IPS-18a (cell line): ENCODE measurements at regions not wholly inside any gene's neighbourhood (a gene's known extent, or its start where the extent isn't known, plus 50 kb on each side); places are given as distances from the start of the nearest gene placed in this dataset.

ENCODE experiments used
- H3K27ac ChIP-seq: one replicate; pipeline ENCODE4 v1.5.1; 2013; ENCODE audit warnings: low read length
- H3K27me3 ChIP-seq: one replicate; pipeline ENCODE4 v1.6.1; 2013; ENCODE audit warnings: mild to moderate bottlenecking, low read length; ENCODE audit not compliant: control insufficient read depth, insufficient read depth
- H3K36me3 ChIP-seq: one replicate; pipeline ENCODE4 v1.6.1; 2013; ENCODE audit warnings: low read depth, low read length; ENCODE audit not compliant: control insufficient read depth
- H3K4me1 ChIP-seq: one replicate; pipeline ENCODE4 v1.6.1; 2013; ENCODE audit warnings: low read depth, low read length; ENCODE audit not compliant: control insufficient read depth
- H3K4me3 ChIP-seq: one replicate; pipeline ENCODE4 v1.5.1; 2013; ENCODE audit warnings: low read length
- H3K9ac ChIP-seq: one replicate; pipeline ENCODE4 v1.6.1; 2013; ENCODE audit warnings: mild to moderate bottlenecking, low read length, moderate library complexity
- H3K9me3 ChIP-seq: one replicate; pipeline ENCODE4 v1.6.1; 2013; ENCODE audit warnings: low read depth, low read length; ENCODE audit not compliant: control insufficient read depth

DNA sequence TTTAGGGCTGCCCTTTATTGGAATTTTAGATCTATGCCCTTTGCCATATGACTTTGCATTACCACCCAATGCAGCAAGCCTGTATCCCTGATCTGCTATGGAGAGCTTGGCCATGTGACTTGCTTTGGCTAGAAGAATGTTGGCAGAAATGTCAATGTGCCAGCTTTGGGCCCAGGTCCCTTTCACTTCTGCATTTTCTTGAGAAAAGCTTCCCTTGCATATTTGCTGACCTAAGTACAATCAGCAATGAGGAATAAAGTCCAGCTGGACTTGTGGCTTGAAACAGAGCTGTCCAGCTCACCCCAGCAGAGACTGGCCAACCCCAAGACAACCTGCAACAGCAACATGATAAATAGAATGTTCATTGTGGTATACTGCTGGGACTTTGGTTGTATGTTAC lies 135.9 kb downstream of the PAH start:
- Histone ChIP-seq H3K4me1 (no peaks in the 10 kb centered on the region), H3K27me3 (no peaks in the 10 kb centered on the region), H3K4me3 (no peak overlapping the region), H3K36me3 (no peaks in the 10 kb centered on the region), H3K27ac (no peak overlapping the region), H3K9me3 (no peaks in the 10 kb centered on the region), H3K9ac (no peak overlapping the region)

DNA sequence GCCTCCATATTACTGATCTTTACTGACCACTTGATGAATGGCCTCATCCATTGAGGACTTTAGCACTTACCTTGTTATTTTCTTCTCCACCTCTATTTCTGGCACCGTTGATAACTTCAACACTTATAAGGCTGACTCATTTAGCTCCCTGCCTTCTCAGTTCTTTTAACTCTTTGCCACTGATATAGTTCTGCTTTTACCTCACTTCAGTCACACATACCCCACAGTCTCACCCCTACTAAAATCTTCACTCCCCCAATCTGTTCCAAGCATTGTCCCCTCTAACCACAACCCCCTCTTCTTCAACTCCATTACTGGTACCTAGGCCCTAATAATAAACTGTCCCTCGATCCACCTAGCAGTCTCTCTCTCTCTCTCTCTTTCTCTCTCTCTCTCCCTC lies 141.0 kb downstream of the PAH start:
- Histone ChIP-seq H3K4me1 (no peaks in the 10 kb centered on the region), H3K27me3 (no peaks in the 10 kb centered on the region), H3K36me3 (no peaks in the 10 kb centered on the region), H3K27ac (no peak overlapping the region), H3K9ac (no peak overlapping the region), H3K9me3 (no peaks in the 10 kb centered on the region), H3K4me3 (no peak overlapping the region)

- H3K27me3 ChIP-seq: no peaks in the 10 kb centered on the region
- no peak overlapping the region for H3K27ac ChIP-seq
- H3K9me3 ChIP-seq: no peaks in the 10 kb centered on the region
- H3K4me1 ChIP-seq: no peaks in the 10 kb centered on the region
- no peak overlapping the region for H3K4me3 ChIP-seq
- H3K9ac ChIP-seq: no peak overlapping the region
- no peaks in the 10 kb centered on the region for H3K36me3 ChIP-seq
Observed at GRCh38 chr12:102769323-102769916, 147.6 kb downstream of the PAH start.

- Histone ChIP-seq H3K36me3 (no peaks in the 10 kb centered on the region), H3K27ac (no peak overlapping the region), H3K4me3 (no peak overlapping the region), H3K9me3 (no peaks in the 10 kb centered on the region), H3K27me3 (no peaks in the 10 kb centered on the region), H3K4me1 (no peaks in the 10 kb centered on the region), H3K9ac (no peak overlapping the region)
Observed at GRCh38 chr12:102766961-102767360, 150.1 kb downstream of the PAH start.

DNA sequence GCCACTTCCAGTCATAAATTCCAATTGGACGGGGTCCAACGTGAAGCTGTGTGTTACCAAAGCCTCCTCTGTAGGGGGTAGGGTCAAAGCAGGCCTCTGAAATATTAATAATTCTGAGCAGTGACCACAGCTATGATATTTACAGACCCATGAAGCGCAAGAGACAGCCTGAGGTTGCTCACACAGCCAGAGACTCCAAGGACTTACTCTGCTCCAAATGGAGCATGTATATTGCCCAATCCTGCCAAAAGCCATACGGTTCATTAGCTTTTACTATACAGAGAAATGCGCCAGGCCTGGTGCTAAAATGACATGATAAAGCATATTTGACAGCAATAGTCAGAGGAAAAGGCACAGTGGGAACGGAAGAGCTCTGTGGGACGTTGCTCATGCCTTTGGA lies 151.3 kb downstream of the PAH start:
- H3K27ac ChIP-seq: no peak overlapping the region
- H3K4me3 ChIP-seq: no peak overlapping the region
- no peaks in the 10 kb centered on the region for H3K4me1 ChIP-seq
- no peaks in the 10 kb centered on the region for H3K9me3 ChIP-seq
- no peaks in the 10 kb centered on the region for H3K27me3 ChIP-seq
- no peaks in the 10 kb centered on the region for H3K36me3 ChIP-seq
- H3K9ac ChIP-seq: no peak overlapping the region

DNA sequence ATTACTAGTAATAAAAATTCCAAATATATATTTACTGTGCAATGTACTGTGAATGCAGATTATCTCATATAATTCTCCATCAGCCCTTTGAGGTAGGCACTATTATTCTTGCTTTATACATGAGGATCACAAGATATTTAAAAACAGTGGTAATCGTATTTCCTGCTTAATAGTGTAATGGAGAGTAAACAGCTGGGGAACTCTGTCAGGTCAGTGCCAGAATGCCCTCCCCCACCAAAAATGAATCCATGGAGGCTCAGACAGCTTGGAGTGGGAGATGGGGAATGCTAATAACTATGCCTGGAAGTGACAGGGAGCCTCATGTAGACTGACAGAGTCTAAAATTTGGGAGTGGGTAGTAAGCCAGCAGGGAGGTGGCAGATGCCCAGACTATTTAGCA lies 153.6 kb downstream of the PAH start:
- Histone ChIP-seq H3K4me1 (no peaks in the 10 kb centered on the region), H3K4me3 (no peak overlapping the region), H3K27ac (no peak overlapping the region), H3K9me3 (no peaks in the 10 kb centered on the region), H3K36me3 (no peaks in the 10 kb centered on the region), H3K27me3 (no peaks in the 10 kb centered on the region), H3K9ac (no peak overlapping the region)

DNA sequence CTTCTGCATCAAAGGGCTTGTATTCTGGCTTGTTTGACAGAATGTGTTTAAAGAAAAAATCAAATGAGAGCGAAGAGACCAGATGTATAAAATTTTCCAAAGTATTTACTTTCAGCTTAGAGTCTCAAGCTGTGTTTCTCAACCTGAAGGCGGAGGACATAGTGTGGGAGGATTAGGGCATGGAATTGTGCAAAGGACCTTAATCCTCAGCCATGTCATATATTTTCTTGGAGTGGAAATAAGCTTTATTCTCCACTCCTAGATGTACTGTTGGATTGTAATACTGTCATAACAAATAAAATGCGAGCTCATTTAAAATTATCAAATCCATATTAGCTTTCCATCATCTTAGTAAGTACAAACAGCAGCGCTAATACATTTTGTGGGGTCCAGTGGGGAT lies 154.0 kb downstream of the PAH start:
- no peaks in the 10 kb centered on the region for H3K4me1 ChIP-seq
- H3K9me3 ChIP-seq: no peaks in the 10 kb centered on the region
- no peak overlapping the region for H3K27ac ChIP-seq
- no peaks in the 10 kb centered on the region for H3K36me3 ChIP-seq
- H3K27me3 ChIP-seq: no peaks in the 10 kb centered on the region
- no peak overlapping the region for H3K9ac ChIP-seq
- H3K4me3 ChIP-seq: no peak overlapping the region

GRCh38 chr12:102760322-102760721 lies 156.7 kb downstream of the PAH start:
- no peak overlapping the region for H3K4me3 ChIP-seq
- H3K9me3 ChIP-seq: no peaks in the 10 kb centered on the region
- H3K27me3 ChIP-seq: no peaks in the 10 kb centered on the region
- H3K27ac ChIP-seq: no peak overlapping the region
- H3K4me1 ChIP-seq: no peaks in the 10 kb centered on the region
- H3K9ac ChIP-seq: no peak overlapping the region
- no peaks in the 10 kb centered on the region for H3K36me3 ChIP-seq

DNA sequence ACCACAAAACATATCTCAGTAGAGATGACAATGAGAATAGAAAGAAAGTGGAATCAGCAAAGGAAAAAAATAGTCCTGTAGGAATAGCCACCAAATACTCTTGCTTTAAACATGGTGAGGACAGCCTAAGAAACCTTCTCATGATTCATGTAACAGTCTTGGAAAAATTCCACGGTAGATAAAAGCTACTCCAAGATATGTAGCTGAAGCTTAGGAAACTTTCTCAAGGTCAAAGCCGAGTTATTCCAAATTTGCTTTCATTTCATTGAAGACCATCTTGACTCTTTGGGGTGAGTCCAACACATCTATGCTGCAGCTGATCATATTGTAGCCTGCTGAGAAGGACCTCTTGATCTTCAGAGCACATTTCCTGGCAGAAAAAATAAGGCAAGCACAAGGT lies 157.6 kb downstream of the PAH start:
- Histone ChIP-seq H3K9me3 (no peaks in the 10 kb centered on the region), H3K4me3 (no peak overlapping the region), H3K27me3 (no peaks in the 10 kb centered on the region), H3K9ac (no peak overlapping the region), H3K36me3 (no peaks in the 10 kb centered on the region), H3K27ac (no peak overlapping the region), H3K4me1 (no peaks in the 10 kb centered on the region)

- H3K4me3 ChIP-seq: no peak overlapping the region
- H3K27ac ChIP-seq: no peak overlapping the region
- H3K36me3 ChIP-seq: no peaks in the 10 kb centered on the region
- H3K9me3 ChIP-seq: no peaks in the 10 kb centered on the region
- H3K4me1 ChIP-seq: no peaks in the 10 kb centered on the region
- H3K9ac ChIP-seq: no peak overlapping the region
- H3K27me3 ChIP-seq: no peaks in the 10 kb centered on the region
Observed at GRCh38 chr12:102757882-102758226, 159.2 kb downstream of the PAH start.

DNA sequence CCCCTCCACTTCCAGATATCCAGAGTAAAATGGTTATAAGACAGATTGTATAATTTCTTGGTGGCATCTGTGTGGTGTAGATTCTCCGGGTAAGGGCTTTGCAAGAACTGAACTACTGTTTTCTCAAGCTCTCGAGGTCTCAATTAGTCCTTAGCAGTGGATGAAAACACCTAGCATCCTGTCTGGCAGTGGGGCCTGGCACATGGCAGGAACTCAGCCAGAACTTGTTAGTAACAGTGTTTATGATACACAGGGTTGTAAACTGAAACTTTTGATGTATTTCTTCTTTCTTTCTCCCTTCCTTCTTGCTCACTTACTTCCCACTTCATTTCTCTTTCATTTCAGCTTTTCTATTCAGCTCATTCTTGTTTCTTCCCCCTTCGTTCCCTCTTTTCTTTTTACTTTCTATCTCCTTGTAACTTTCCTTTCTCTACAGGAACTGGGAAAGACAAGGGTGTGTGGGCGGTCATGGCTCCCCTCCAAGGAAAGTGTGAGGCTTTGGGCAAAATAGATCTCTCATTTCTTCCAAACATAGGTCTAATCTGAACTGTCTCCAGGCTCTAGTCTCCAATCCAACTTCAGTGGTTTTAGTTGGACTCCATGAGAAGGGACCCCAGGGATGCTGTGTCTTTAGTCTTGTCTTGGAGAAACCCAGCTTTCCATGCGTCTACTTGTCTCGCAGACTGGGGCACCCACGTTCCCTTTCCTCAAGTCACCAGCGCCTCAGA lies 159.7 kb downstream of the PAH start:
- no peak overlapping the region for H3K27ac ChIP-seq
- H3K4me1 ChIP-seq: no peaks in the 10 kb centered on the region
- no peak overlapping the region for H3K9ac ChIP-seq
- no peak overlapping the region for H3K4me3 ChIP-seq
- no peaks in the 10 kb centered on the region for H3K27me3 ChIP-seq
- no peaks in the 10 kb centered on the region for H3K36me3 ChIP-seq
- no peaks in the 10 kb centered on the region for H3K9me3 ChIP-seq

DNA sequence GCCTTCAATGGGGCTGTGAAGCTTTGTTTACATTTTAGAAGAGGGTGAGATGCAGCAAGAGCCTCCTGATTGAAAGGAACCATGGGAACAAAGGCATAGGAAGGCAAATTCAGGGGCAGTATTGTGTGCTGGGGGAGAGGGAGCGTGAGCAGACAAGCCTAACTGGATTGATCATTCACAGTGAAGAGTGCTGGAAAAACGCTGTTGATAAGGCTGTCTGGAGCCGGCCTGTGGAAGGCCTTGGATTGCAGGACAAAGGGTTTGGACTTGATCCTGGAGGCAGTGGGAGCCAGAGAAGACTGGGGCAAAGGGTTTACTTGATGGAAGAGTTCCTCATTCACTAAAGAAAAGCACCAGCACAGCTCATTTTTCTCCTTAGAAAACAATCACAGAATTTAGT lies 160.5 kb downstream of the PAH start:
- Histone ChIP-seq H3K4me3 (no peak overlapping the region), H3K4me1 (no peaks in the 10 kb centered on the region), H3K36me3 (no peaks in the 10 kb centered on the region), H3K27me3 (no peaks in the 10 kb centered on the region), H3K9me3 (no peaks in the 10 kb centered on the region), H3K9ac (no peak overlapping the region), H3K27ac (no peak overlapping the region)
